Raji (cell line): ENCODE measurements at regions not wholly inside any gene's neighbourhood (a gene's known extent, or its start where the extent isn't known, plus 50 kb on each side); places are given as distances from the start of the nearest gene placed in this dataset.

Source experiments
- POLR2A ChIP-seq: IDR thresholded peaks from 2 replicates; pipeline ENCODE4 v1.6.1; 2011; ENCODE audit warnings: low read depth, low read length, control low read depth; ENCODE audit not compliant: insufficient read depth

DNA sequence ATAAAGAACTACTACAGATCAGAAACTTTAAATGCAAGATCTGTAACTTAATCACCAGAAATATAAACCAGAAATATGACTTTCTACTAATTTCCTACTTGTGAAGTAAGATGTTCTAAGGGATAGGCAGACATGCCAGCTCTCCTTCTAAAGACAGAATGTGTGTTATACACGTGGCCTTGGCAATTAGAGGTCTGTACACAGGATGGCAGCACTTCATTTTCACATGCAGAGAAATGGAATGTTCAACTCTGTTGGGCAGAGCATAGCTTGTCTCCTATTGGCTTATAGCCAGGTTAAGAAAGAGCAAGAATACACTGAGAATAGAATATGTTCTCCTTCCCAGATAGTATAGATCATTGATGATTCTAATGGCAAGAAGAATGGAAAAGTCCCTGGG lies 403.8 kb downstream of the DAD1 start:
- no peak for TF ChIP-seq POLR2A

DNA sequence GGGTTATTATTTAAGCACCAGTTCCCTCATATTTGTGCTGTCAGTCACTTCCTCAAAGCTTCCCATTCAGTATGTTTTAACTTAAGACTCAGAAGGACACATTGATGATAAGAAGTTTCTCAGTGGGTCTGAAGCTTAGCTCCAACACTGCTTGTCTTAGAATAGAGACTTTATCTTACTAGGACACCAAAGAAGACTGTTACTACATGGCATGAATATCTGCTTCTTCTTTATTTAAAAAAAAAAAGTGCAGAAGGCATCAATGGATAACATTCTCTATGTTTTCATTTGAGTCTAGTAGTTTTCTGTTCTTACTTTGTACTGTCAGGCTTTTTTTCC lies 404.2 kb downstream of the DAD1 start:
- no peak for TF ChIP-seq POLR2A

DNA sequence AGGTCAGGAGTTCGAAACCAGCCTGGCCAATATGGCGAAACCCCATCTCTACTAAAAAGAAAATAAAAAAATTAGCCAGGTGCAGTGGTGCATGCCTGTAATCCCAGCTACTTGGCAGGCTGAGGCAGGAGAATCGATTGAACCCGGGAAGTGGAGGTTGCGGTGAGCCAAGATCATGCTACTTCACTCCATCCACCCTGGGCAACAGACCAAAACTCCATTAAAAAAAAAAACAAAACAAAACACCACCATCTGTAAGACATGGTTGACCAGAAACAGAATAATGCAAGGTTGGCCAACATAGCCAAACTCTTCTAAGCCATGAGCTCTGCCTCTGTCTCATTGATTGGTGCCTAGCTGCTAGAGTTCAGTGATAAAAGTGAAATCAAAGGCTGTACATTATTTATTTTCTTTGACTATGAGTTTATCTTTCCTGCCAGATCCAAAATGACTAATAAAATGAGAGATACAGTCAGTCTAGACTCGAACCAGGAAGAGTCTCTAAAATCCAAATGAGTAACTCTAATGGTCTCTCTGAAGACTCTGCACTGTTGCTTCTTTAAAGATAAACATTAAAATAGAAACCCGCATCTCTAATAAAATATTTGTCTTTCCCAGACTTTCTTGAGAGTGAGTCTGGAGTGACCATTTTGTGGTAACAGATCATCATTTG lies 404.7 kb downstream of the DAD1 start:
- TF ChIP-seq POLR2A, result no peak

DNA sequence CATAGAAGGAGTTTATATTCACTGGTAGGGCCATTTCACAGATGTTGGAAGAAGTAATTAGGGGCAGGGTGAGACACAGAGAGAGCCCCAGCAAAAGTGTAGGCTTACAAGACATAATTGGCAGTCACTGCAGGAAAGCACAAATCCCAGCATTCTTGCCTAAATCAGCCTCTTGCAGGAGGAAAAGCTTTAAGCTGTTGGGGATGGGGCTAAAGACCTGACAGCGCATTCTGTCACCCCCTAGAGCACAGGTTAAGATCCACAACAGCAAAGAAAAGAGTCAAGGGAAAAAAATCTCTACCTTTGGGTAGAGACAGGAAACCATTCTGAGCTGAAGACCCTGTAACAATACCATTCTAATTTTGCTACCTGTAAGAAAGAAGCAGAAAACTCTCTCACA lies 409.0 kb downstream of the DAD1 start:
- no peak for TF ChIP-seq POLR2A

DNA sequence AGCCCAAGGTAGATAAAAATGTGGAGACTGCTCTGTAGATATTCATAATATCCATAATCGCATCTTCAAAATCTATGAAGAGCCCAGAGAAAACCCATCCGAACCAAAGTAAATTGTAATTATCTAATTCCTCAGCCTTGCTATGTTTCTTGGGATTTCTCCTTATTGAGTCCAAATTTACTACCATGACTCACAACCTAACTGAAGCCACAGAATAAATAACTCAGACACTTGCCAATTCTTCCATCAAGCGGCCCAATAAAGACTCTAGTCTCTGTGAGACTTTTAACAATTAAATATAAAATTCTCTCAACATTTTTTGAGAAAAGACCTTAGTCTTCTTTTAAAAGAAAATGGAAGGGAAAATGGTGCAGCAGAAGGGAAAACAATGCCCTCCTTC lies 409.8 kb downstream of the DAD1 start:
- no peak for TF ChIP-seq POLR2A

DNA sequence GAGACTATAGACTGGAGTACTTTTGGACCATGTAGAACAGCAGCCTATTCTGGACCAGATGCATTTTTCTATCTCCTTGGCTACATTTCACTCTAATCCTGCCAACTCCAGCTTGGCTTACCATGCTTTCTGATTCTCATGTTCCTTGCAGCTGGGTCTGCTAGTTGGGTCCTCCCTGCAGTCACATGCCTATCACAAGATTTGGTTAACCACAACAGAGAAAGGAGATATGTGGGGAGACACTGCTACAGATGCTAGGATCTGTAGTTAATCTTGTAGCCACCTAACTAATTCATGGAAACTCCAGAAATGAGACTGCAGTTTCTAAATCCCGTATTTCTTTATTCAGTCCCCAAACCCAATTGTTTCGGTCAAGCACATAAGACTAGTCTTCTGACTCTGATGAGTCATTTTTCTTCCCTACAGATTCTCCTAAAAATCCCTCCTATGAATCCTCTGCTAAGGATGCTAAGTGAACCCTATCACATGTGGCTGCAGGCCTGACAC lies 410.6 kb downstream of the DAD1 start:
- TF ChIP-seq POLR2A, result no peak

DNA sequence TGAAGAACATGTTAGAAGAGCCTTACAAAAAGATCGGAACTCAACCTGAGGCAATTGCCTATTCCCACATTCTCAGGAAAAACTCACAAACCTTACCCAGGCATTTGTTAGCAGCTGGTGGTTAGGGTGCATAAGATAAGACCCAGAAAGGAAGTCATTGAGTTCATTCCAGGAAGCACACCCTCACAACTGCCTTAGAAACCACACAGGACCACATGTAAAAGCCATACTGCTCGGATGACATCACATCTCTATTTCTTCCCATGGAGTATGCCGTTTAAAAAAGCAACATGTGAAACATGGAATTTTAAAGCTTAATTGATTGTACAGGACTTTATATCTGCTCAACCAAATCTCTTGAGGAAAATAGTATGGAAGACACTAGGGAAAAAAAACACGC lies 411.2 kb downstream of the DAD1 start:
- no peak for TF ChIP-seq POLR2A

DNA sequence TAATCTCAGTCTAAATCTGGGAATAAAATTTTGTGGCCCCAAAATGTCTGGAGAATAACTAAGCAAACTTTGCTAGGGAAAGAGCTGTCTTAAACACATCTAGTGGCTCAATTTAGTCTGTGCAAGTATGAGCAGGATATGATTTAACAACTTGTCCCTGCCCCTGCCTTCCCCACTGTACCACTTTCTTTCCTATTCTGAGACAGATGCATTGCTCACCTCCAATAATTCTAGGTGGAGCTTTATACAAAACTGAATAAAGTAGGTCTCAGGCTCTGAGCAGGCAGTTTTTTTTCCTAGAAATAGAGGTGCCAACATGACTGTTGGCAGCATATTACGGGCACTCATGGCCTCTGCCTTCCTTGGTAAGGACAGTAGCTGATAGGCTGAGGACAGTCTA lies 412.1 kb downstream of the DAD1 start:
- no peak for TF ChIP-seq POLR2A

DNA sequence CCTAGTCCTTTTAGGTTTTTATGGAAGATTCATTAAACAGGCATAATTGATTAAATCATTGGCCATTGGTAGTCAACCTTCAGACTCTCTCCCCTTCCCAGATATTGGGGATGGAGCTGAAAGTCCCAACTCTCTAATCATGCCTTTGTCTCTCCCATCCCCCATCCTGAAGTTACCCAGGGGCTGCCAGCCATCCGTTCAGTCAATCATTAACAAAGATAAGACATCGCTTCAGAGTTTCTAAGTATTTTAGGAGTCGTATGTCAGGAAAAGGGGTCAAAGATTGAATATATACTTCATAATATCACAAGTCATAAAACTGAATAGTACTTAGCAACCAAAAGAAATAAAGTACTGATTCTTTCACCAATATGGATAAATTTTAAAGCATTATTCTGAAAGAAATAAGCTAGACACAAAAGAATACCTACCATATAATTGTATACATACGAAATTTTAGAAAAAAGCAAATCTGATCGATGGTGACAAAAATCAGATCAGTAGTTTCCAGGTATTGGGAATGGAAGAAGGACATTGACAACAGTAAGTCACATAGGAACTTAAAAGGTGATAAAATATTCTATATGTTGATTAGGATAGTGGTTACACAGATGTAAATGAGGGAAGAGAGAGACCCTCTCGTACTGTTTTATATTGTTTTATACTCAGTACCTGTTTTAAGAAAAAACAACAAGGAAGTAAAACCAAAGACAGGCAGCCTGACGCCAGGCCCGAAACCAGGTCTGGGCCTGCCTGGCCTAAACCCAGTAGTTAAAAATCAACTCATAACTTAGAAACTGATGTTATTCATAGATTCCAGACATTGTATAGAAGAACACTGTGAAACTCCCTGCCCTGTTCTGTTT lies 414.4 kb downstream of the DAD1 start:
- TF ChIP-seq POLR2A, result no peak

DNA sequence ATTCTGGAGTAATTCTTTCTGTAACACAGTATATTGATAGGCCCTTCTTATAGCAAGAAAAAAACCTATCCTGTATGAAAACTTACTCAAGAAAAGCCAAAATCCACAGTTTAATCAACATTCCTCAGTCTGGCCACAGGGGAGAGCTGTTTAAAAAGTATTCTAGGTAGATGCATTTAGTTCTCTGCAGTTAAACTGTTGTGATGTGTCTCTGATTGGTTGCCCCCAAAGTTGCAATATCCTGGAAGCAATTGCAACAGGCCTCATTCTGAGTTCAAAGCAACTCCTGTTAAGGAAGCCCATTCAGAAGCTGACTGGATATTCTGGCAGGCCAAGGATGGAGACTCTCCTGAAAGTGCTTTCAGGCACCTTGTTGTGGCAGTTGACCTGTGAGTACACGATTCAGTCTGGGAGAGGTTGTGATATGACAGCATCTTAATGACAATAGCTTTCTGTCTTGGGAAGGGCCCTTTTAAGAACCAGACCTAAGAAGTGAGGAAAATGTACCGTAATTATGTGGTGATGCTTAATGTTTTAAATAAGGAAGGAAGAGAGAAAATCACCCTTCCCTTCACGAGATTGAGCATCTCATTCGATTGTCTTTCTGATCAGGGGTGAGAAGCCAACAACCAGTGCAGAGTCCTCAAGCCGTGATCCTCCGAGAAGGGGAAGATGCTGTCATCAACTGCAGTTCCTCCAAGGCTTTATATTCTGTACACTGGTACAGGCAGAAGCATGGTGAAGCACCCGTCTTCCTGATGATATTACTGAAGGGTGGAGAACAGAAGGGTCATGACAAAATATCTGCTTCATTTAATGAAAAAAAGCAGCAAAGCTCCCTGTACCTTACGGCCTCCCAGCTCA lies 420.7 kb downstream of the DAD1 start:
- TF ChIP-seq POLR2A, result no peak

DNA sequence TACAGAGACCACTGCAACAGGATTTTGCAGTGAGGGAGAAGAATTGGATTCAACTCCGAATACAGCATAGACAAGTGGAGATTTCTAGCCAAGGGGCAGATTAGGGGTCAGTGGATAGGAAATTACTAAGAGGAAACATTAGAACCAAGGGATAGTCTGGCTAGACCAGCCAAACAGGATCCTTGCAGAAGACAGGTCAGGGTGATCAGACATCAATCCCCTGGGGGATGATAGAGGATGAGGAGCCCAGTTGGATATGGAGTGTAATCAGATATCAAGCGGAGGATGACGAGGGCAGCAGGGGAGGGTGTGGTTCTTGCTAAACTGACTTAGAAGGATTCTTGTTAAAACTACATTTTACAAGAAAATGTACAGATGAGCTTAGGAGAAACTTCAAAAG lies 424.4 kb downstream of the DAD1 start:
- TF ChIP-seq POLR2A, result no peak

DNA sequence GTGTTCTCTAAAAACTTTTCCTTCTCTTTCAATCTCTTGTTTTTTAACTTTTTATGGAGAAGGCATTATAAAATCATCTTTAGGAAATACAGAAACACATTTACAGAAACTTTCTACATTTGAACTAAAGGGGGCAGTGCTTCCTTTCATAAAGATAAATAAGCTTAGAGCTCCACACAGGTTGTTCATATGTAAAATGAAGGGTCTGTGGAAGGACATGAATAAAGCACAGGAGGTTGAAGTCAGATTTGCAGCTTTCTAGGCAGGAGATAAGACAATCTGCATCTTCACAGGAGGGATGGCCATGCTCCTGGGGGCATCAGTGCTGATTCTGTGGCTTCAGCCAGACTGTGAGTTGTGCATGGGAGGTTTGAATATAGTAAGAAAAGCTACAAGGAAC lies 426.0 kb downstream of the DAD1 start:
- TF ChIP-seq POLR2A, result no peak

DNA sequence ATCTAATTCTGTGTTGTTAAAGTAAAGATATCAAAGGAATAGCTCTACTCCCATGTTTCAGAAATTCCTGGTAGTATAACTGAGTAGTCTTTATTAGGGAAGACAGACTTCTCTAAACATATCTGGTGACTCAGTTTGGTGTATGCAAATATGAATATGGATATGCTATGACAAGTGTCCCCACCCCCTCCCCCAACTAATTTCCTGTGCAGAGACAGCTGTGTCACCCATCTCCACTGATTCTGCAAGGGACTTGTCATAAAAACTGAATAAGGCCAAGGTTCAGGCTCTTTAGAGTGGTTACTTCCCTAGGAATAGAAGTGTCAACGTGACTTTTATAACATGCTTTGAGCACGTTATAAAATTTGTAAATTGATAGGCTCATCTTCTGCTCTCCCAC lies 429.1 kb downstream of the DAD1 start:
- no peak for TF ChIP-seq POLR2A

DNA sequence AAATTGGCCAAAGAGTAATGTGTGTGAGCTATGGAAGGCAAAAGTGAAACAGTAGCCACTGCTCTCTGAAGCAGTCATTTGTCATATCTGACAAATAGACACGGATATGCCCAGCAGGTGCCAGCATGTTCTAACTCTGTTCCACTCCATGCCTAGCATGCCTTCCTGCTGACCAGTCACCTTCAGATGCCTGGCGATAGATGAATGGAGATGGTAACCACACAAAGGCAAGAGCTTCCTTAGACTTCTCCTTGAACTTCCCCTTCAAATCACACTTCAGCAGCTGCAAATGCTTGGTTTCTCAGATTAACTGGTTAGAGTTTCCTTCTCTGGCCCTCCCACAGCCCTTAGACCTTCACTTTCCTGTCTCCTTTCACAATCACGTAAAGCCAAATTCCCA lies 429.9 kb downstream of the DAD1 start:
- no peak for TF ChIP-seq POLR2A

DNA sequence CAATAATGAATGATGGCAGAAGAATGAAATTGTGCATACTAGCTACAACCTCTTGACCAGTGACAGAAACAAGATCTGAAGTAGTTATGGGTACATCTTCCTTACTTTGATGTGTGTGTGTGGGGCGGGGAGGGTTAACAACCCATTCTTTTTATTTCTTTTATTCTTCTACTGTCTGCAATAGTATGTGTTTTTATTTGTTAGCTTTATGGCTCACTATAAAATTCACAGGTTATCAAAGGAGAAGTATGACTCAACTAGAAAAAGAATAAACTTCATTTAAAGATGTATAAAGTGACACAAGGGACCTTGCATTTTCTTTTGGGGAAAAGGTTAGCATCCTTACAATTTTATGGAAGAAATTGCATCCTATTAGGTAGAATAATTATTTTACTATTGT lies 430.5 kb downstream of the DAD1 start:
- no peak for TF ChIP-seq POLR2A
